ENCODE measurements at regions not wholly inside any gene's neighbourhood (a gene's known extent, or its start where the extent isn't known, plus 50 kb on each side); places are given as distances from the start of the nearest gene placed in this dataset.

GRCh38 chr2:7672027-7672684 is 754.9 kb downstream of the RNF144A start:
- peaks cover 3% of the 10 kb centered on the region for H3K36me3 Mint-ChIP-seq
- H3F3A ChIP-seq (ENCODE audit: low read depth) = no peaks in the 10 kb centered on the region
- TF ChIP-seq EZH2 (IDR thresholded peaks at IDR 0.05) (no peak), EZH2phosphoT487 (IDR thresholded peaks at IDR 0.05) (no peak), CTCF (IDR thresholded peaks at IDR 0.05) (peak; percentile 98)
- H3K9me3 Mint-ChIP-seq = peaks cover 22% of the 10 kb centered on the region
- H2AFZ ChIP-seq (replicated peaks) = peak overlapping the region; percentile 48
- H3K4me3 Mint-ChIP-seq = no peak overlapping the region
- DNase-seq (ENCODE audit: low spot score) = peak; percentile 83
- no peak overlapping the region for H3K27ac ChIP-seq
- no peak overlapping the region for H3K4me3 ChIP-seq
- no peaks in the 10 kb centered on the region for H3K4me1 Mint-ChIP-seq
- H3K4me1 ChIP-seq = no peaks in the 10 kb centered on the region
- no peaks in the 10 kb centered on the region for H3K36me3 ChIP-seq
- no peaks in the 10 kb centered on the region for H4K20me1 ChIP-seq (ENCODE audit: low read depth)
- no peak overlapping the region for H3K27ac Mint-ChIP-seq
- H3K9me3 ChIP-seq (ENCODE audit: low read depth) = no peaks in the 10 kb centered on the region
- H3K9ac ChIP-seq = no peak overlapping the region
- H3K4me2 ChIP-seq = no peak overlapping the region
- peaks cover 2% of the 10 kb centered on the region for H3K27me3 Mint-ChIP-seq (ENCODE audit: insufficient read depth, low read depth)
- no peaks in the 10 kb centered on the region for H3K79me2 ChIP-seq (ENCODE audit: low read depth)
- H3K27me3 ChIP-seq = no peaks in the 10 kb centered on the region

DNA sequence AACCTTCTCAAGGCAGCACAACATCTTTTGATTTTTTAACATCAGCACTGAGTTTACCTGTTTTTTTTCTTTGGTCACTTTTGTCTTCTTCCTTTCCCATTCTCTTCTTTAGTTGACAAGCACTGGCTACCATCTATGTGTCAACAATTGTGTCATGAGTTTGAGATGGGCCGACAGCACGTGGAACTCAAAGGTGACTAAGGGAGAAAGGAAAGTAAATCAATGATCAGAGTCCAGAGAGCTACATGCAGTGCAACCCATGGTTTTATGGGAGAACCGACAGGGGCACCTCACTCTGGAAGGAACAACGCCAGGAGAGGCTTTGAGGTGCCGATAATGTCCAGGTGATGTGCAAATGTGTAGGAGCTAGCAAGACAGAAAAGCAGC is 755.5 kb downstream of the RNF144A start:
- TF ChIP-seq EZH2 (IDR thresholded peaks at IDR 0.05) = no peak
- no peak for TF ChIP-seq CTCF (IDR thresholded peaks at IDR 0.05)
- TF ChIP-seq EZH2phosphoT487 (IDR thresholded peaks at IDR 0.05) = no peak
- Mint-ChIP-seq H3K27ac (no peak overlapping the region), H3K4me3 (no peak overlapping the region), H3K4me1 (no peaks in the 10 kb centered on the region), H3K36me3 (peaks cover 3% of the 10 kb centered on the region), H3K9me3 (peaks cover 22% of the 10 kb centered on the region), H3K27me3 (ENCODE audit: insufficient read depth, low read depth) (peaks cover 2% of the 10 kb centered on the region)
- Histone ChIP-seq H2AFZ (replicated peaks) (no peak overlapping the region), H4K20me1 (ENCODE audit: low read depth) (no peaks in the 10 kb centered on the region), H3F3A (ENCODE audit: low read depth) (no peaks in the 10 kb centered on the region), H3K27ac (no peak overlapping the region), H3K27me3 (no peaks in the 10 kb centered on the region), H3K4me2 (no peak overlapping the region), H3K9ac (no peak overlapping the region), H3K4me1 (no peaks in the 10 kb centered on the region), H3K9me3 (ENCODE audit: low read depth) (no peaks in the 10 kb centered on the region), H3K36me3 (no peaks in the 10 kb centered on the region), H3K79me2 (ENCODE audit: low read depth) (no peaks in the 10 kb centered on the region), H3K4me3 (no peak overlapping the region)
- DNase-seq (ENCODE audit: low spot score) = no peak

GRCh38 chr2:7673101-7673500 is 755.9 kb downstream of the RNF144A start:
- Mint-ChIP-seq H3K36me3 (peaks cover 3% of the 10 kb centered on the region), H3K4me1 (no peaks in the 10 kb centered on the region), H3K27ac (no peak overlapping the region), H3K9me3 (peaks cover 22% of the 10 kb centered on the region), H3K27me3 (ENCODE audit: insufficient read depth, low read depth) (peaks cover 2% of the 10 kb centered on the region), H3K4me3 (no peak overlapping the region)
- no peaks in the 10 kb centered on the region for H3K36me3 ChIP-seq
- H3F3A ChIP-seq (ENCODE audit: low read depth) = no peaks in the 10 kb centered on the region
- no peak overlapping the region for H3K4me3 ChIP-seq
- no peak for DNase-seq (ENCODE audit: low spot score)
- H3K4me1 ChIP-seq = no peaks in the 10 kb centered on the region
- no peaks in the 10 kb centered on the region for H4K20me1 ChIP-seq (ENCODE audit: low read depth)
- H3K9ac ChIP-seq = no peak overlapping the region
- H3K4me2 ChIP-seq = no peak overlapping the region
- TF ChIP-seq CTCF (IDR thresholded peaks at IDR 0.05) (no peak), EZH2 (IDR thresholded peaks at IDR 0.05) (no peak), EZH2phosphoT487 (IDR thresholded peaks at IDR 0.05) (no peak)
- H3K27ac ChIP-seq = no peak overlapping the region
- no peaks in the 10 kb centered on the region for H3K79me2 ChIP-seq (ENCODE audit: low read depth)
- no peak overlapping the region for H2AFZ ChIP-seq (replicated peaks)
- H3K9me3 ChIP-seq (ENCODE audit: low read depth) = no peaks in the 10 kb centered on the region
- H3K27me3 ChIP-seq = no peaks in the 10 kb centered on the region
